GM18508 (cell line): ENCODE measurements at regions not wholly inside any gene's neighbourhood (a gene's known extent, or its start where the extent isn't known, plus 50 kb on each side); places are given as distances from the start of the nearest gene placed in this dataset.

Source experiments
- ATAC-seq: cut with Tn5 transposase; IDR thresholded peaks from one replicate; pipeline ENCODE4 v1.9.1; 2021; ENCODE audit warnings: moderate number of reproducible peaks; ENCODE audit not compliant: insufficient read depth, unreplicated experiment

- no peak for ATAC-seq
Measured at GRCh38 chr9:28155671-28156070, 582.4 kb upstream of the C9orf72 start.

GRCh38 chr9:28158451-28158850 is 585.2 kb upstream of the C9orf72 start:
- ATAC-seq: no peak

- ATAC-seq: no peak
Measured at GRCh38 chr9:28163619-28164018, 590.3 kb upstream of the C9orf72 start.

GRCh38 chr9:28166179-28166578 is 592.9 kb upstream of the C9orf72 start:
- ATAC-seq: no peak

GRCh38 chr9:28177142-28177541 is 603.9 kb upstream of the C9orf72 start:
- no peak for ATAC-seq

GRCh38 chr9:28177925-28178324 is 604.6 kb upstream of the C9orf72 start:
- ATAC-seq: no peak

- no peak for ATAC-seq
Measured at GRCh38 chr9:28179893-28180292, 606.6 kb upstream of the C9orf72 start.

GRCh38 chr9:28190981-28191380 is 617.7 kb upstream of the C9orf72 start:
- no peak for ATAC-seq

GRCh38 chr9:28197653-28198052 is 624.4 kb upstream of the C9orf72 start:
- no peak for ATAC-seq

- no peak for ATAC-seq
Measured at GRCh38 chr9:28203036-28203435, 629.8 kb upstream of the C9orf72 start.

GRCh38 chr9:28206280-28206679 is 633.0 kb upstream of the C9orf72 start:
- ATAC-seq: no peak

GRCh38 chr9:28207657-28208056 is 634.4 kb upstream of the C9orf72 start:
- ATAC-seq: no peak

- no peak for ATAC-seq
Measured at GRCh38 chr9:28209130-28209529, 635.8 kb upstream of the C9orf72 start.

GRCh38 chr9:28212979-28213378 is 639.7 kb upstream of the C9orf72 start:
- ATAC-seq: no peak

- ATAC-seq: no peak
Measured at GRCh38 chr9:28215536-28216299, 642.4 kb upstream of the C9orf72 start.

- no peak for ATAC-seq
Measured at GRCh38 chr9:28232686-28233085, 659.4 kb upstream of the C9orf72 start.

- ATAC-seq: no peak
Measured at GRCh38 chr9:28234133-28234893, 661.0 kb upstream of the C9orf72 start.

GRCh38 chr9:28234894-28235277 is 661.6 kb upstream of the C9orf72 start:
- no peak for ATAC-seq

- no peak for ATAC-seq
Measured at GRCh38 chr9:28249424-28249823, 676.1 kb upstream of the C9orf72 start.

- ATAC-seq: no peak
Measured at GRCh38 chr9:28255174-28255573, 681.9 kb upstream of the C9orf72 start.

GRCh38 chr9:28260330-28260729 is 687.0 kb upstream of the C9orf72 start:
- ATAC-seq: no peak

GRCh38 chr9:28264368-28264767 is 691.1 kb upstream of the C9orf72 start:
- ATAC-seq: no peak
